GM12878 (cell line): ENCODE measurements at regions not wholly inside any gene's neighbourhood (a gene's known extent, or its start where the extent isn't known, plus 50 kb on each side); places are given as distances from the start of the nearest gene placed in this dataset.

Source experiments
- ATF7 ChIP-seq: fragments of 450-650 bp; IDR thresholded peaks from 2 replicates; pipeline ENCODE4 v1.6.1; 2016; ENCODE audit warnings: low read depth, mild to moderate bottlenecking
- CHD1 ChIP-seq: IDR thresholded peaks from 2 replicates; pipeline ENCODE4 v1.6.1; 2012; ENCODE audit warnings: low read depth, low read length, improper control_type of control experiment
- CREM ChIP-seq: IDR thresholded peaks from 2 replicates; pipeline ENCODE4 v1.6.1; 2014; ENCODE audit warnings: antibody characterized with exemption, low read depth
- CTCF ChIP-seq, 3 experiments: IDR thresholded peaks in 2 of 3; conservative IDR thresholded peaks in 1 of 3; 2 replicates each; pipeline ENCODE4 v1.5.1; 2011; ENCODE audit warnings: low read depth in 3 of 3, low read length in 3 of 3, mild to moderate bottlenecking in 3 of 3, control low read depth in 2 of 3, moderate library complexity in 2 of 3, inconsistent platforms in 1 of 3, mixed read lengths in 1 of 3; ENCODE audit not compliant: control insufficient read depth in 2 of 3, insufficient read depth in 1 of 3; ENCODE audit errors: extremely low read depth in 1 of 3
- ESRRA ChIP-seq: IDR thresholded peaks from 2 replicates; pipeline ENCODE4 v1.6.1; 2012; ENCODE audit warnings: mild to moderate bottlenecking, low read length, improper control_type of control experiment
- HSF1 ChIP-seq: fragments of 150-350 bp; IDR thresholded peaks from 2 replicates; pipeline ENCODE4 v1.6.1; 2014; ENCODE audit warnings: mild to moderate bottlenecking, low read depth, low read length
- IKZF2 ChIP-seq, 2 experiments: fragments of 450-650 bp; IDR thresholded peaks; 2 replicates each; pipeline ENCODE4 v1.6.1; 2017; ENCODE audit warnings: mild to moderate bottlenecking in 2 of 2, moderate library complexity in 2 of 2
- IRF4 ChIP-seq: IDR thresholded peaks from 2 replicates; pipeline ENCODE4 v1.6.1; 2011; ENCODE audit warnings: low read depth, low read length
- KLF5 ChIP-seq: fragments of 450-650 bp; IDR thresholded peaks from 2 replicates; pipeline ENCODE4 v1.6.1; 2014; ENCODE audit warnings: mild to moderate bottlenecking; ENCODE audit not compliant: partially characterized antibody
- MEF2A ChIP-seq: IDR thresholded peaks from 2 replicates; pipeline ENCODE4 v1.6.1; 2011; ENCODE audit warnings: low read depth, mild to moderate bottlenecking, low read length, moderate library complexity; ENCODE audit not compliant: insufficient read depth
- NFIC ChIP-seq: IDR thresholded peaks from 2 replicates; pipeline ENCODE4 v1.6.1; 2012; ENCODE audit warnings: low read depth, mild to moderate bottlenecking, inconsistent platforms, low read length, moderate library complexity
- RCOR1 ChIP-seq: conservative IDR thresholded peaks from 2 replicates; pipeline ENCODE4 v1.6.1; 2012; ENCODE audit warnings: low read depth, low read length, improper control_type of control experiment
- SIX5 ChIP-seq: IDR thresholded peaks from 2 replicates; pipeline ENCODE4 v1.6.1; 2011; ENCODE audit warnings: mild to moderate bottlenecking, low read depth, low read length, moderate library complexity; ENCODE audit not compliant: severe bottlenecking
- SMAD5 ChIP-seq: IDR thresholded peaks from 2 replicates; pipeline ENCODE4 v1.6.1; 2016; ENCODE audit warnings: antibody characterized with exemption, low read depth
- SREBF1 ChIP-seq: IDR thresholded peaks from 2 replicates; pipeline ENCODE4 v1.6.1; 2012; ENCODE audit warnings: mild to moderate bottlenecking, low read length
- SRF ChIP-seq, 2 experiments: IDR thresholded peaks; 2 replicates each; pipeline ENCODE4 v1.6.1; 2011; ENCODE audit warnings: low read depth in 2 of 2, low read length in 2 of 2, mild to moderate bottlenecking in 1 of 2, moderate library complexity in 1 of 2
- STAT3 ChIP-seq: IDR thresholded peaks from 2 replicates; pipeline ENCODE4 v1.6.1; 2011; ENCODE audit warnings: low read depth, low read length, improper control_type of control experiment
- SUZ12 ChIP-seq: fragments of 200-600 bp; sonication (generic); IDR thresholded peaks from one replicate; pipeline ENCODE4 v1.6.1; 2018; ENCODE audit warnings: antibody characterized with exemption, mild to moderate bottlenecking; ENCODE audit not compliant: unreplicated experiment
- TBL1XR1 ChIP-seq: IDR thresholded peaks from 2 replicates; pipeline ENCODE4 v1.6.1; 2012; ENCODE audit warnings: low read depth, low read length, improper control_type of control experiment
- YBX1 ChIP-seq: fragments of 450-650 bp; IDR thresholded peaks from 2 replicates; pipeline ENCODE4 v1.6.1; 2016; ENCODE audit warnings: antibody characterized with exemption
- ZNF217 ChIP-seq: fragments of 450-650 bp; IDR thresholded peaks from 2 replicates; pipeline ENCODE4 v1.6.1; 2017; ENCODE audit warnings: antibody characterized with exemption, mild to moderate bottlenecking
- ZNF24 ChIP-seq: fragments of 450-650 bp; IDR thresholded peaks from 2 replicates; pipeline ENCODE4 v1.6.1; 2017; ENCODE audit warnings: antibody characterized with exemption, mild to moderate bottlenecking
- ZSCAN29 ChIP-seq: fragments of 450-650 bp; IDR thresholded peaks from 2 replicates; pipeline ENCODE4 v1.6.1; 2017; ENCODE audit warnings: mild to moderate bottlenecking, moderate library complexity
- TF ChIP-seq, protein P1 (sequence below): IDR thresholded peaks from 2 replicates; pipeline ENCODE4 v1.6.1; 2011; ENCODE audit warnings: mild to moderate bottlenecking, low read depth, low read length, moderate library complexity; ENCODE audit not compliant: insufficient replicate concordance
- TF ChIP-seq, protein P2 (sequence below): fragments of 450-650 bp; formaldehyde crosslinking; IDR thresholded peaks from 2 replicates; pipeline ENCODE4 v1.4.0; 2022; ENCODE audit warnings: mild to moderate bottlenecking, moderate library complexity

- TF ChIP-seq SUZ12, result no peak
- no peak for TF ChIP-seq YBX1
- no peak for TF ChIP-seq ZSCAN29
- TF ChIP-seq IRF4, result peak; percentile 44; the same call in 1 of the 2 replicates
- peak; percentile 84; the same call in 1 of the 2 replicates for TF ChIP-seq RCOR1
- TF ChIP-seq ATF7, result peak; percentile 94
- TF ChIP-seq CHD1, result no peak
- no peak for TF ChIP-seq KLF5
- TF ChIP-seq, protein P1, sequence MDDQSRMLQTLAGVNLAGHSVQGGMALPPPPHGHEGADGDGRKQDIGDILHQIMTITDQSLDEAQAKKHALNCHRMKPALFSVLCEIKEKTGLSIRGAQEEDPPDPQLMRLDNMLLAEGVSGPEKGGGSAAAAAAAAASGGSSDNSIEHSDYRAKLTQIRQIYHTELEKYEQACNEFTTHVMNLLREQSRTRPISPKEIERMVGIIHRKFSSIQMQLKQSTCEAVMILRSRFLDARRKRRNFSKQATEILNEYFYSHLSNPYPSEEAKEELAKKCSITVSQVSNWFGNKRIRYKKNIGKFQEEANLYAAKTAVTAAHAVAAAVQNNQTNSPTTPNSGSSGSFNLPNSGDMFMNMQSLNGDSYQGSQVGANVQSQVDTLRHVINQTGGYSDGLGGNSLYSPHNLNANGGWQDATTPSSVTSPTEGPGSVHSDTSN, result no peak
- TF ChIP-seq NFIC, result peak; percentile 92
- peak; percentile 94 for TF ChIP-seq ZNF217
- TF ChIP-seq TBL1XR1, result no peak; the same call in none of the 2 replicates
- TF ChIP-seq SRF (IDR thresholded peaks at IDR 0.05; ENCODE audit: low read depth in 2 of 2, low read length in 2 of 2), result no peak
- no peak for TF ChIP-seq SMAD5
- TF ChIP-seq, protein P2, sequence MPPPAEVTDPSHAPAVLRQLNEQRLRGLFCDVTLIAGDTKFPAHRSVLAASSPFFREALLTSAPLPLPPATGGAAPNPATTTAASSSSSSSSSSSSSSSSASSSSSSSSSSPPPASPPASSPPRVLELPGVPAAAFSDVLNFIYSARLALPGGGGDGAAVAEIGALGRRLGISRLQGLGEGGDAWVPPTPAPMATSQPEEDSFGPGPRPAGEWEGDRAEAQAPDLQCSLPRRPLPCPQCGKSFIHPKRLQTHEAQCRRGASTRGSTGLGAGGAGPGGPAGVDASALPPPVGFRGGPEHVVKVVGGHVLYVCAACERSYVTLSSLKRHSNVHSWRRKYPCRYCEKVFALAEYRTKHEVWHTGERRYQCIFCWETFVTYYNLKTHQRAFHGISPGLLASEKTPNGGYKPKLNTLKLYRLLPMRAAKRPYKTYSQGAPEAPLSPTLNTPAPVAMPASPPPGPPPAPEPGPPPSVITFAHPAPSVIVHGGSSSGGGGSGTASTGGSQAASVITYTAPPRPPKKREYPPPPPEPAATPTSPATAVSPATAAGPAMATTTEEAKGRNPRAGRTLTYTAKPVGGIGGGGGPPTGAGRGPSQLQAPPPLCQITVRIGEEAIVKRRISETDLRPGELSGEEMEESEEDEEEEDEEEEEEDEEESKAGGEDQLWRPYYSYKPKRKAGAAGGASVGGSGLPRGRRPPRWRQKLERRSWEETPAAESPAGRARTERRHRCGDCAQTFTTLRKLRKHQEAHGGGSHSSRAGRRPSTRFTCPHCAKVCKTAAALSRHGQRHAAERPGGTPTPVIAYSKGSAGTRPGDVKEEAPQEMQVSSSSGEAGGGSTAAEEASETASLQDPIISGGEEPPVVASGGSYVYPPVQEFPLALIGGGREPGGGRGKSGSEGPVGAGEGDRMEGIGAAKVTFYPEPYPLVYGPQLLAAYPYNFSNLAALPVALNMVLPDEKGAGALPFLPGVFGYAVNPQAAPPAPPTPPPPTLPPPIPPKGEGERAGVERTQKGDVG, result no peak
- TF ChIP-seq SREBF1, result no peak
- TF ChIP-seq IKZF2 (IDR thresholded peaks at IDR 0.05), result peak; percentile 96 to 97
- TF ChIP-seq SIX5, result no peak
- no peak for TF ChIP-seq STAT3
- no peak for TF ChIP-seq CTCF (IDR thresholded peaks at IDR 0.05 in 2 of 3, conservative IDR thresholded peaks at IDR 0.05 in 1 of 3; ENCODE audit: control insufficient read depth in 2 of 3, extremely low read depth in 1 of 3, insufficient read depth in 1 of 3, low read depth in 3 of 3, low read length in 3 of 3)
- no peak for TF ChIP-seq ESRRA
- TF ChIP-seq HSF1, result no peak
- peak; percentile 62; the same call in 1 of the 2 replicates for TF ChIP-seq ZNF24
- TF ChIP-seq CREM, result peak; percentile 74; the same call in 1 of the 2 replicates
- TF ChIP-seq MEF2A, result peak; percentile 89
Observed at GRCh38 chr5:89097103-89097502, 214.1 kb upstream of the MEF2C start (continued).
